ENCODE measurements at regions not wholly inside any gene's neighbourhood (a gene's known extent, or its start where the extent isn't known, plus 50 kb on each side); places are given as distances from the start of the nearest gene placed in this dataset.

- TF ChIP-seq CTCF (conservative IDR thresholded peaks at IDR 0.05; ENCODE audit: low read depth, low read length) (no peak), EZH2 (IDR thresholded peaks at IDR 0.05; ENCODE audit: low read length, unreplicated experiment) (no peak)
These were observed 110.6 kb downstream of the LSM5 start for GRCh38 chr7:32379510-32380112.

All from PC-3 (cell line).